Progenitor cell of endocrine pancreas (in vitro differentiated cells): ENCODE measurements at regions not wholly inside any gene's neighbourhood (a gene's known extent, or its start where the extent isn't known, plus 50 kb on each side); places are given as distances from the start of the nearest gene placed in this dataset.

Source experiments
- DNase-seq: peaks from one replicate; pipeline ENCODE4 v3.0.0; 2021; ENCODE audit warnings: low spot score; ENCODE audit not compliant: unreplicated experiment
- H3K27ac Mint-ChIP-seq: 2 replicates; pipeline ENCODE4 v1.8.0; 2021; ENCODE audit warnings: mild to moderate bottlenecking, moderate library complexity, mixed read lengths
- H3K27me3 Mint-ChIP-seq: 2 replicates; pipeline ENCODE4 v1.8.0; 2021; ENCODE audit warnings: mixed read lengths
- H3K36me3 Mint-ChIP-seq: 2 replicates; pipeline ENCODE4 v1.8.0; 2022; ENCODE audit warnings: mixed read lengths; ENCODE audit not compliant: insufficient read depth
- H3K4me1 Mint-ChIP-seq: 2 replicates; pipeline ENCODE4 v1.8.0; 2021; ENCODE audit warnings: low read depth, mixed read lengths
- H3K4me3 Mint-ChIP-seq: 2 replicates; pipeline ENCODE4 v1.8.0; 2021; ENCODE audit warnings: low read depth, mild to moderate bottlenecking, moderate library complexity, mixed read lengths
- H3K9me3 Mint-ChIP-seq: 2 replicates; pipeline ENCODE4 v1.8.0; 2021; ENCODE audit warnings: low read depth, mixed read lengths
- CTCF ChIP-seq: fragments of 200-600 bp; sonication (generic); IDR thresholded peaks from one replicate; pipeline ENCODE4 v1.5.0; 2021; ENCODE audit warnings: antibody characterized with exemption, mild to moderate bottlenecking; ENCODE audit not compliant: unreplicated experiment

GRCh38 chr10:61187601-61188000 is 243.6 kb upstream of the RHOBTB1 start:
- no peak for TF ChIP-seq CTCF

GRCh38 chr10:61186408-61186807 is 242.4 kb upstream of the RHOBTB1 start:
- Mint-ChIP-seq H3K4me3 (no peak overlapping the region), H3K4me1 (peaks cover 20% of the 10 kb centered on the region), H3K27ac (no peak overlapping the region), H3K27me3 (no peaks in the 10 kb centered on the region), H3K36me3 (no peaks in the 10 kb centered on the region), H3K9me3 (peaks cover 8% of the 10 kb centered on the region)
- no peak for DNase-seq
- TF ChIP-seq CTCF, result no peak

More at GRCh38 chr10:61187601-61188000, 243.6 kb upstream of the RHOBTB1 start:
- Mint-ChIP-seq H3K4me3 (no peak overlapping the region), H3K9me3 (peaks cover 5% of the 10 kb centered on the region), H3K4me1 (peaks cover 17% of the 10 kb centered on the region), H3K27me3 (no peaks in the 10 kb centered on the region), H3K27ac (no peak overlapping the region), H3K36me3 (no peaks in the 10 kb centered on the region)
- DNase-seq, result no peak

- no peak overlapping the region for H3K4me3 Mint-ChIP-seq
- H3K9me3 Mint-ChIP-seq, result peaks cover 11% of the 10 kb centered on the region
- no peaks in the 10 kb centered on the region for H3K27me3 Mint-ChIP-seq
- H3K4me1 Mint-ChIP-seq, result peaks cover 36% of the 10 kb centered on the region
- DNase-seq, result no peak
- no peak for TF ChIP-seq CTCF
- H3K27ac Mint-ChIP-seq, result no peak overlapping the region
- no peaks in the 10 kb centered on the region for H3K36me3 Mint-ChIP-seq
Observed at GRCh38 chr10:61184429-61184828, 240.4 kb upstream of the RHOBTB1 start.

GRCh38 chr10:61183967-61184366 is 240.0 kb upstream of the RHOBTB1 start:
- DNase-seq, result no peak
- Mint-ChIP-seq H3K27ac (no peak overlapping the region), H3K27me3 (no peaks in the 10 kb centered on the region), H3K36me3 (no peaks in the 10 kb centered on the region), H3K4me3 (no peak overlapping the region), H3K9me3 (peaks cover 11% of the 10 kb centered on the region), H3K4me1 (peaks cover 40% of the 10 kb centered on the region)
- no peak for TF ChIP-seq CTCF

GRCh38 chr10:61181832-61182231 is 237.8 kb upstream of the RHOBTB1 start:
- peaks cover 11% of the 10 kb centered on the region for H3K9me3 Mint-ChIP-seq
- H3K4me3 Mint-ChIP-seq, result no peak overlapping the region
- no peaks in the 10 kb centered on the region for H3K36me3 Mint-ChIP-seq
- H3K4me1 Mint-ChIP-seq, result peaks cover 45% of the 10 kb centered on the region
- TF ChIP-seq CTCF, result no peak
- no peak overlapping the region for H3K27ac Mint-ChIP-seq
- DNase-seq, result no peak
- H3K27me3 Mint-ChIP-seq, result no peaks in the 10 kb centered on the region
